OCI-LY7 (cell line): ENCODE measurements at regions not wholly inside any gene's neighbourhood (a gene's known extent, or its start where the extent isn't known, plus 50 kb on each side); places are given as distances from the start of the nearest gene placed in this dataset.

Experiments
- BruUV-seq: library from RNA; stranded (reverse); fragments of 400-500 nt; replicated peaks from 2 replicates; lab custom pipeline; 2021; lab: Mats Ljungman, UMichigan
- CTCF ChIA-PET: fragments of 300-600 bp; sonication (Branson Sonifier 250); formaldehyde crosslinking; loops from one replicate; lab custom pipeline; 2022; ENCODE audit warnings: antibody characterized with exemption; ENCODE audit not compliant: unreplicated experiment; lab: Charles Lee
- POLR2A ChIA-PET: fragments of 300-600 bp; sonication (Branson Sonifier 250); formaldehyde crosslinking; loops from one replicate; lab custom pipeline; 2022; ENCODE audit warnings: antibody characterized with exemption; lab: Charles Lee
- DNase-seq: peaks from one replicate; pipeline ENCODE4 v3.0.0-alpha.2; 2015; ENCODE audit warnings: low spot score
- H2AFZ ChIP-seq: fragments of 200-600 bp; sonication (generic), shearing (Covaris generic); 2 replicates; pipeline ENCODE4 v1.6.1; 2014; ENCODE audit warnings: mild to moderate bottlenecking, antibody characterized with exemption, low read length, moderate library complexity
- H3K27ac ChIP-seq: fragments of 200-600 bp; sonication (generic); 2 replicates; pipeline ENCODE4 v1.5.1; 2014; ENCODE audit warnings: mixed run types, low read depth, mild to moderate bottlenecking, moderate library complexity, low read length, inconsistent platforms; ENCODE audit not compliant: poor library complexity, severe bottlenecking
- H3K36me3 ChIP-seq: fragments of 200-600 bp; sonication (generic); 2 replicates; pipeline ENCODE4 v1.6.1; 2014; ENCODE audit warnings: mild to moderate bottlenecking, antibody characterized with exemption, low read length, moderate library complexity, mixed read lengths; ENCODE audit not compliant: insufficient read depth
- H3K4me1 ChIP-seq: fragments of 200-600 bp; sonication (generic); 2 replicates; pipeline ENCODE4 v1.5.1; 2014; ENCODE audit warnings: mild to moderate bottlenecking, low read length; ENCODE audit not compliant: insufficient read depth, poor library complexity, severe bottlenecking
- H3K4me2 ChIP-seq: fragments of 200-600 bp; sonication (generic); 2 replicates; pipeline ENCODE4 v1.6.1; 2014; ENCODE audit warnings: mild to moderate bottlenecking, low read length
- H3K4me3 ChIP-seq: fragments of 200-600 bp; sonication (generic); 2 replicates; pipeline ENCODE4 v1.5.1; 2014; ENCODE audit warnings: mild to moderate bottlenecking, low read depth, low read length; ENCODE audit not compliant: poor library complexity, severe bottlenecking
- H3K79me2 ChIP-seq: fragments of 200-600 bp; sonication (generic); 2 replicates; pipeline ENCODE4 v1.6.1; 2016; ENCODE audit warnings: low read depth, mild to moderate bottlenecking, low read length, moderate library complexity, mixed read lengths; ENCODE audit not compliant: insufficient read depth
- H3K9me2 ChIP-seq: fragments of 200-600 bp; sonication (generic); 2 replicates; pipeline ENCODE4 v1.6.1; 2016; ENCODE audit warnings: mild to moderate bottlenecking, low read length, mixed read lengths; ENCODE audit not compliant: insufficient read depth
- H3K9me3 ChIP-seq: fragments of 200-600 bp; sonication (generic); 2 replicates; pipeline ENCODE4 v1.6.1; 2014; ENCODE audit warnings: mild to moderate bottlenecking, mixed run types, low read length, mixed read lengths
- H4K20me1 ChIP-seq: fragments of 200-600 bp; sonication (generic); 2 replicates; pipeline ENCODE4 v1.6.1; 2014; ENCODE audit warnings: mild to moderate bottlenecking, antibody characterized with exemption, low read length, moderate library complexity, mixed read lengths; ENCODE audit not compliant: insufficient read depth
- CTCF ChIP-seq: fragments of 200-600 bp; sonication (generic); conservative IDR thresholded peaks from 2 replicates; pipeline ENCODE4 v1.5.1; 2014; ENCODE audit warnings: mild to moderate bottlenecking, antibody characterized with exemption, low read length, moderate library complexity, mixed read lengths
- EZH2phosphoT487 ChIP-seq: fragments of 200-600 bp; sonication (generic); IDR thresholded peaks from 2 replicates; pipeline ENCODE4 v1.6.1; 2018; ENCODE audit warnings: low read depth, borderline replicate concordance, mild to moderate bottlenecking, mixed run types, antibody characterized with exemption, low read length, moderate library complexity, mixed read lengths
- intact Hi-C: fragments of 100-400 bp; cut with micrococcal nuclease; formaldehyde crosslinking; loops from one replicate; pipeline ENCODE4 v1.10.0; 2022; ENCODE audit not compliant: unreplicated experiment

- intact Hi-C loops: no loop called here
- Histone ChIP-seq H3K9me3 (no peaks in the 10 kb centered on the region), H3K36me3 (no peaks in the 10 kb centered on the region), H3K4me3 (no peak overlapping the region), H3K79me2 (no peaks in the 10 kb centered on the region), H3K4me2 (no peak overlapping the region), H3K4me1 (no peaks in the 10 kb centered on the region), H4K20me1 (no peaks in the 10 kb centered on the region), H3K27ac (no peak overlapping the region), H3K9me2 (no peaks in the 10 kb centered on the region), H2AFZ (no peak overlapping the region)
- TF ChIP-seq CTCF (no peak), EZH2phosphoT487 (no peak)
- no peak for DNase-seq
- BruUV-seq: no TSS peak
- ChIA-PET POLR2A (no interaction called here), CTCF (no interaction called here)
Observed at GRCh38 chr19:27647423-27647822, 1565.5 kb downstream of the UQCRFS1 start.

DNA sequence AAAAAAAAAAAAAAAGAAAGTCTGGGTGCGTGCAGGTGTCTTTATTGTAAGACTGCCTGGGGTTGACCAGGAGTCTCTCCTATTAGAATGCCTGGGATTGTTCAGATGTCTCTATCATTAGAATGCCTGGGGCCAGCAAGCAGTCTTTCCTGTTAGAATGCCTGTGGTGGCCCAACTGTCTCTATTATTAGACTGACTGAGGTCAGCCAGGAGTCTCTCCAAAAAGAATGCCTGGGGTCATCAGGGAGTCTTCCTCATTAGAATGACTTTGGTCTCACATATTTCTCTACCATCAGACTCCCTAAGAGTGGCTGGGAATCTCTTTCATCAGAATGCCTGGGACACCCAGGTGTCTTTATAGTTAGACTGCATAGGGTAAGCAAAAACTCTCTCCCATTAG, 1577.5 kb downstream of the UQCRFS1 start:
- no peak for DNase-seq
- Histone ChIP-seq H3K4me2 (no peak overlapping the region), H3K9me2 (no peaks in the 10 kb centered on the region), H3K4me3 (no peak overlapping the region), H3K27ac (no peak overlapping the region), H4K20me1 (no peaks in the 10 kb centered on the region), H3K79me2 (no peaks in the 10 kb centered on the region), H3K4me1 (no peaks in the 10 kb centered on the region), H2AFZ (no peak overlapping the region), H3K36me3 (no peaks in the 10 kb centered on the region), H3K9me3 (0 out of 2 replicates have a peak, but pooled peaks cover 16% of the 10 kb centered on the region)
- no TSS peak for BruUV-seq
- TF ChIP-seq EZH2phosphoT487: no peak
- TF ChIP-seq CTCF: no peak
- intact Hi-C loops: no loop called here
- ChIA-PET POLR2A (no interaction called here), CTCF (no interaction called here)

DNA sequence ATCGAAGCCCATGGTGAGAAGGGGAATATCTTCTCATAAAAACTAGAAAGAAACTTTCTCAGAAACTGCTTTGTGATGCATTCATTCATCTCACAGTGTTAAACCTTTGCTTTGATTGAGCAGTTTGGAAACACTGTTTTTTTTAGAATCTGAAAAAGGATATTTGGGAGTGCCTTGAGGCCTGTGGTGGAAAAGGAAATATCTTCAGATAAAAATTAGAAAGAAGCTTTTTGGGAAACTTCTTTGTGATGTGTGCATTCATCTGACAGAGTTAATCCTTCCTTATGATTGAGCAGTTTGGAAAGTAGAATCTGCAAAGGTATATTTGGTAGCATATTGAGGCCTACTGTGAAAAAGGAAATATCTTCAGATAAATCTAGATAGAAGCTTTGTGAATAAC, 1594.9 kb downstream of the UQCRFS1 start:
- intact Hi-C loops: no loop called here
- no peak for TF ChIP-seq EZH2phosphoT487
- TF ChIP-seq CTCF: no peak
- POLR2A ChIA-PET: no interaction called here

More for the DNA sequence above, 1594.9 kb downstream of the UQCRFS1 start:
- Histone ChIP-seq H3K9me2 (no peaks in the 10 kb centered on the region), H3K79me2 (no peaks in the 10 kb centered on the region), H3K36me3 (no peaks in the 10 kb centered on the region), H3K9me3 (peaks cover 52% of the 10 kb centered on the region), H2AFZ (no peak overlapping the region), H3K4me1 (no peaks in the 10 kb centered on the region), H3K27ac (no peak overlapping the region), H3K4me3 (no peak overlapping the region), H4K20me1 (no peaks in the 10 kb centered on the region), H3K4me2 (no peak overlapping the region)
- no TSS peak for BruUV-seq
- no peak for DNase-seq
- CTCF ChIA-PET: no interaction called here
